Body of pancreas (tissue), 4 donors: ENCODE measurements at regions not wholly inside any gene's neighbourhood (a gene's known extent, or its start where the extent isn't known, plus 50 kb on each side); places are given as distances from the start of the nearest gene placed in this dataset.

Source experiments
- CTCF ChIP-seq, 7 experiments: fragments of 450-650 bp in 4 of 7; fragments of 200-600 bp in 3 of 7; sonication (generic) in 3 of 7; IDR thresholded peaks; one replicate each; pipeline ENCODE4 v1.5.1; 2016 to 2019; ENCODE audit warnings: antibody characterized with exemption in 7 of 7
- POLR2A ChIP-seq, 3 donors: fragments of 450-650 bp; IDR thresholded peaks; one replicate each; pipeline ENCODE4 v1.6.1; 2016; ENCODE audit warnings: antibody characterized with exemption in 3 of 3, mild to moderate bottlenecking in 2 of 3

GRCh38 chr9:110135846-110136245, 72.1 kb downstream of the C9orf152 start:
- TF ChIP-seq CTCF (IDR thresholded peaks at IDR 0.05), result no peak
- TF ChIP-seq POLR2A (IDR thresholded peaks at IDR 0.05), result no peak
